ENCODE measurements at regions not wholly inside any gene's neighbourhood (a gene's known extent, or its start where the extent isn't known, plus 50 kb on each side); places are given as distances from the start of the nearest gene placed in this dataset.

- intact Hi-C loops (cut with micrococcal nuclease; ENCODE audit: unreplicated experiment) (loop anchor here (10.0 kb wide), 1 partner anchor 168 kb away; no protein-coding TSS in a partner anchor), in situ Hi-C loops (cut with MboI) (no loop called here)
- Histone ChIP-seq H3K36me3 (ENCODE audit: control insufficient read depth in 2 of 2, insufficient read depth in 2 of 2, low read length in 1 of 2) (no peaks in the 10 kb centered on the region), H4K20me1 (ENCODE audit: control insufficient read depth, insufficient read depth) (no peaks in the 10 kb centered on the region), H3K9ac (ENCODE audit: control insufficient read depth, insufficient read depth, low read length) (no peak overlapping the region), H3K79me2 (ENCODE audit: control insufficient read depth, insufficient read depth, low read length) (no peaks in the 10 kb centered on the region), H3K9me3 (replicated peaks; ENCODE audit: control insufficient read depth, insufficient read depth, low read length) (no peaks in the 10 kb centered on the region), H3K27me3 (replicated peaks in 1 of 2; ENCODE audit: control insufficient read depth in 2 of 2, insufficient read depth in 2 of 2, low read length in 1 of 2) (no peaks in the 10 kb centered on the region), H2AFZ (ENCODE audit: control insufficient read depth, low read depth, low read length) (no peak overlapping the region), H3K27ac (ENCODE audit: control insufficient read depth, insufficient read depth) (no peak overlapping the region), H3K4me3 (no peak overlapping the region), H3K4me2 (ENCODE audit: control insufficient read depth, insufficient read depth) (no peak overlapping the region), H3K4me1 (ENCODE audit: control insufficient read depth, insufficient read depth, low read length) (peaks cover 12% of the 10 kb centered on the region)
- no TSS peak for BruUV-seq (replicated peaks)
- ChIA-PET CTCF (no interaction called here), SMC1A (ENCODE audit: uncharacterized antibody, unreplicated experiment) (interaction anchor here (0.6 to 0.9 kb wide), 2 partner anchors 50 to 65 kb away, joined by 3 read pairs; no protein-coding TSS in a partner anchor), POLR2A (no interaction called here), RAD21 (ENCODE audit: unreplicated experiment) (no interaction called here)
- TF ChIP-seq ASH2L (IDR thresholded peaks at IDR 0.05; ENCODE audit: borderline replicate concordance, low read depth) (no peak), YBX1 (IDR thresholded peaks at IDR 0.05) (no peak), CEBPZ (IDR thresholded peaks at IDR 0.05; ENCODE audit: low read depth, low read length) (no peak), ZNF592 (IDR thresholded peaks at IDR 0.05) (no peak), IKZF2 (IDR thresholded peaks at IDR 0.05) (no peak), RFX5 (IDR thresholded peaks at IDR 0.05; ENCODE audit: low read depth, low read length) (no peak), RAD51 (IDR thresholded peaks at IDR 0.05) (no peak), ZSCAN29 (IDR thresholded peaks at IDR 0.05) (no peak), POLR2A (IDR thresholded peaks at IDR 0.05; ENCODE audit: low read depth, low read length) (no peak), GATAD2B (conservative IDR thresholded peaks at IDR 0.05; ENCODE audit: low read depth) (no peak), BCL3 (IDR thresholded peaks at IDR 0.05; ENCODE audit: borderline replicate concordance, insufficient read depth, low read depth, low read length, poor library complexity, severe bottlenecking) (no peak), NFXL1 (IDR thresholded peaks at IDR 0.05; ENCODE audit: borderline replicate concordance) (no peak)
- TF ChIP-seq, protein P1, sequence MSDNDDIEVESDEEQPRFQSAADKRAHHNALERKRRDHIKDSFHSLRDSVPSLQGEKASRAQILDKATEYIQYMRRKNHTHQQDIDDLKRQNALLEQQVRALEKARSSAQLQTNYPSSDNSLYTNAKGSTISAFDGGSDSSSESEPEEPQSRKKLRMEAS (IDR thresholded peaks at IDR 0.05; ENCODE audit: low read depth, low read length): no peak
- 95% methylated on average over 1 of the region's 1 CpG for WGBS (ENCODE audit: insufficient coverage, insufficient replicate concordance, low lambda C conversion rate, missing lambda C conversion rate)
- ATAC-seq (no peak), FAIRE-seq (no peak), DNase-seq (ENCODE audit: low read depth, low spot score) (no peak)
These were observed 61.8 kb upstream of the AHR start for GRCh38 chr7:17236603-17237002.
